ENCODE measurements at regions not wholly inside any gene's neighbourhood (a gene's known extent, or its start where the extent isn't known, plus 50 kb on each side); places are given as distances from the start of the nearest gene placed in this dataset.

GRCh38 chr16:60013076-60013475 lies 1279.0 kb upstream of the GOT2 start:
- no peak for TF ChIP-seq EZH2 (IDR thresholded peaks at IDR 0.05; ENCODE audit: insufficient read depth, poor library complexity, severe bottlenecking)
- TF ChIP-seq EZH2phosphoT487 (IDR thresholded peaks at IDR 0.05; ENCODE audit: insufficient read depth, low read depth), result no peak
